ENCODE measurements at regions not wholly inside any gene's neighbourhood (a gene's known extent, or its start where the extent isn't known, plus 50 kb on each side); places are given as distances from the start of the nearest gene placed in this dataset.

DNA sequence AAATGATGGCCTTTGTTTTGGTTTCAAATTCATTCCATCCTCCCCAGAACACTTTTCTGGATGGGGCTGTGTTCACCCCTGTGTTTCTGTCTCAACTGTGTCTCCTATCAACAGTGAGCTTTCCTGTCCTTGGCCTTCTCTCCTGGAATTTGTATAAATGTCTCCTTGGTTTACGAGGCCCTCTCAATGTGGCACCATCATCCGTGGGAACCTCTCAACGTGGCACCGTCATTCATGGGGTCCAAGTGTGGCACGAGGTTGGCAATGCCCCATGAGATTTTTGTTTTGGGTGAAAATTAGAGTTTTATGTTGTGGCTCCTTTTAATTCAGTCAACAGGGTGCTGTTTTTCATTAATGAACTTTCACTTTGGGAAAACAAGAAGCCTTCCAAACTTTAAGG lies 280.7 kb upstream of the SALL3 start:
- TF ChIP-seq, protein P1, sequence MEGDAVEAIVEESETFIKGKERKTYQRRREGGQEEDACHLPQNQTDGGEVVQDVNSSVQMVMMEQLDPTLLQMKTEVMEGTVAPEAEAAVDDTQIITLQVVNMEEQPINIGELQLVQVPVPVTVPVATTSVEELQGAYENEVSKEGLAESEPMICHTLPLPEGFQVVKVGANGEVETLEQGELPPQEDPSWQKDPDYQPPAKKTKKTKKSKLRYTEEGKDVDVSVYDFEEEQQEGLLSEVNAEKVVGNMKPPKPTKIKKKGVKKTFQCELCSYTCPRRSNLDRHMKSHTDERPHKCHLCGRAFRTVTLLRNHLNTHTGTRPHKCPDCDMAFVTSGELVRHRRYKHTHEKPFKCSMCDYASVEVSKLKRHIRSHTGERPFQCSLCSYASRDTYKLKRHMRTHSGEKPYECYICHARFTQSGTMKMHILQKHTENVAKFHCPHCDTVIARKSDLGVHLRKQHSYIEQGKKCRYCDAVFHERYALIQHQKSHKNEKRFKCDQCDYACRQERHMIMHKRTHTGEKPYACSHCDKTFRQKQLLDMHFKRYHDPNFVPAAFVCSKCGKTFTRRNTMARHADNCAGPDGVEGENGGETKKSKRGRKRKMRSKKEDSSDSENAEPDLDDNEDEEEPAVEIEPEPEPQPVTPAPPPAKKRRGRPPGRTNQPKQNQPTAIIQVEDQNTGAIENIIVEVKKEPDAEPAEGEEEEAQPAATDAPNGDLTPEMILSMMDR (IDR thresholded peaks at IDR 0.05): no peak
- TF ChIP-seq POLR2A (IDR thresholded peaks at IDR 0.05): no peak

Measured in heart left ventricle (tissue), 13 donors.